MM.1S (cell line): ENCODE measurements at regions not wholly inside any gene's neighbourhood (a gene's known extent, or its start where the extent isn't known, plus 50 kb on each side); places are given as distances from the start of the nearest gene placed in this dataset.

ENCODE experiments used
- EZH2 ChIP-seq: fragments of 300-600 bp; sonication (generic); optimal IDR thresholded peaks from 2 replicates; pipeline ENCODE3; 2017; ENCODE audit warnings: low read depth, mild to moderate bottlenecking, antibody characterized with exemption, low read length, mixed read lengths
- EZH2phosphoT487 ChIP-seq: fragments of 300-600 bp; sonication (generic); IDR thresholded peaks from 2 replicates; pipeline ENCODE4 v1.6.1; 2018; ENCODE audit warnings: antibody characterized with exemption, low read length
- TF ChIP-seq, protein P1 (sequence below): fragments of 300-600 bp; sonication (generic); IDR thresholded peaks from 2 replicates; pipeline ENCODE4 v1.5.1; 2016; ENCODE audit warnings: antibody characterized with exemption, low read length, mixed read lengths

DNA sequence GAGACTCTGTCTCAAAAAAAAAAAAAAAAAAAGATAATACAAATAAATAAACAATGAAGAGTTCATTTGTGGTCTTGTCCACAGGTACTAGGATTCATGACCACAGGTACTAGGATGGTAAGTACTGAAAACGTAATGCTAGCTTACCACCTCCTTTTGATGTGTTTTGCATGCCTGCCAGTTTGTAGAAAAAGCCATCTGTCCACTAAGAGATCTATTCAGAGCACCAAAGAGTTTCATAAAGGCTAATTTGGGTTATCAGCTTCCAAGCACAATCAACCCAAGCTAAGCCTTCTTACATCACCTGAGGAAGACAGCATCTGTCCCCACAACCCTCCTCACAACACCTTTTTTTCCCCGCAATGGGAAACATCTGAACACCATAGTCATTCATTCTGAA, 477.2 kb downstream of the ZEB2 start:
- TF ChIP-seq, protein P1, sequence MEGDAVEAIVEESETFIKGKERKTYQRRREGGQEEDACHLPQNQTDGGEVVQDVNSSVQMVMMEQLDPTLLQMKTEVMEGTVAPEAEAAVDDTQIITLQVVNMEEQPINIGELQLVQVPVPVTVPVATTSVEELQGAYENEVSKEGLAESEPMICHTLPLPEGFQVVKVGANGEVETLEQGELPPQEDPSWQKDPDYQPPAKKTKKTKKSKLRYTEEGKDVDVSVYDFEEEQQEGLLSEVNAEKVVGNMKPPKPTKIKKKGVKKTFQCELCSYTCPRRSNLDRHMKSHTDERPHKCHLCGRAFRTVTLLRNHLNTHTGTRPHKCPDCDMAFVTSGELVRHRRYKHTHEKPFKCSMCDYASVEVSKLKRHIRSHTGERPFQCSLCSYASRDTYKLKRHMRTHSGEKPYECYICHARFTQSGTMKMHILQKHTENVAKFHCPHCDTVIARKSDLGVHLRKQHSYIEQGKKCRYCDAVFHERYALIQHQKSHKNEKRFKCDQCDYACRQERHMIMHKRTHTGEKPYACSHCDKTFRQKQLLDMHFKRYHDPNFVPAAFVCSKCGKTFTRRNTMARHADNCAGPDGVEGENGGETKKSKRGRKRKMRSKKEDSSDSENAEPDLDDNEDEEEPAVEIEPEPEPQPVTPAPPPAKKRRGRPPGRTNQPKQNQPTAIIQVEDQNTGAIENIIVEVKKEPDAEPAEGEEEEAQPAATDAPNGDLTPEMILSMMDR, result no peak
- TF ChIP-seq EZH2, result no peak
- TF ChIP-seq EZH2phosphoT487, result no peak
